Hepatocyte (in vitro differentiated cells): ENCODE measurements at regions not wholly inside any gene's neighbourhood (a gene's known extent, or its start where the extent isn't known, plus 50 kb on each side); places are given as distances from the start of the nearest gene placed in this dataset.

Experiments
- CTCF ChIP-seq: fragments of 200-600 bp; sonication (generic); IDR thresholded peaks from 2 replicates; pipeline ENCODE4 v1.5.1; 2016; ENCODE audit warnings: antibody characterized with exemption, mild to moderate bottlenecking; ENCODE audit not compliant: poor library complexity
- EZH2 ChIP-seq: fragments of 200-600 bp; sonication (generic); IDR thresholded peaks from 2 replicates; pipeline ENCODE4 v1.6.1; 2016; ENCODE audit warnings: antibody characterized with exemption, mild to moderate bottlenecking, borderline replicate concordance
- EZH2phosphoT487 ChIP-seq: fragments of 200-600 bp; sonication (generic); IDR thresholded peaks from one replicate; pipeline ENCODE4 v1.6.1; 2018; ENCODE audit warnings: antibody characterized with exemption, mild to moderate bottlenecking, low read depth, moderate library complexity; ENCODE audit not compliant: unreplicated experiment, severe bottlenecking

DNA sequence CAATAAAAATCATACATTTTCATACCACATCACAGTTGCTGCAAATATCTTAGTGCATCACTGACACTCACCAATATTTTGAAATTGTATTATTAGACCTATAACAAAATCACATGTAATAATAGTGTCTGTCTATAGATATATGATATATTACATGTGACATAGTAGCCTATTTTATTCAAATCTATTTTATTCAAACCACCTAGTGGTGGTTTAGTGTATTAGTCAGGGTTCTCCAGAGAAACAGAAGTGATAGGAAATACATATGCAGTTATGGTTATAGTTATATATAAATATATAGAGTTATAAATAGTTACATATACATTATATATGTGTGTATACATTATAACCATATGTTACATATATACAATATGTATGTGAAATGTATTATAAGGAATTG, 366.5 kb upstream of the ARID1B start:
- TF ChIP-seq CTCF, result peak; percentile 23
- TF ChIP-seq EZH2, result no peak
- no peak for TF ChIP-seq EZH2phosphoT487
